PC-3 (cell line): ENCODE measurements at regions not wholly inside any gene's neighbourhood (a gene's known extent, or its start where the extent isn't known, plus 50 kb on each side); places are given as distances from the start of the nearest gene placed in this dataset.

ENCODE experiments used
- ATAC-seq: fragments of 200-7000 bp; cut with Tn5 transposase; 2 replicates; pipeline ENCODE4 v1.9.1; 2020; ENCODE audit warnings: mild to moderate bottlenecking, moderate library complexity
- BruUV-seq: library from RNA; stranded (reverse); fragments of 400-500 nt; replicated peaks from 2 replicates; lab custom pipeline; 2021; lab: Mats Ljungman, UMichigan
- CTCF ChIA-PET: fragments of 300-600 bp; sonication (Branson Sonifier 250); formaldehyde crosslinking; loops from one replicate; lab custom pipeline; 2022; ENCODE audit warnings: antibody characterized with exemption; lab: Charles Lee
- POLR2A ChIA-PET: fragments of 300-600 bp; sonication (Branson Sonifier 250); formaldehyde crosslinking; loops from one replicate; lab custom pipeline; 2022; ENCODE audit warnings: antibody characterized with exemption; ENCODE audit not compliant: unreplicated experiment; lab: Charles Lee
- DNase-seq: peaks from one replicate; pipeline ENCODE4 v3.0.0-alpha.2; 2015
- H2AFZ ChIP-seq: fragments of 300-600 bp; sonication (generic); 2 replicates; pipeline ENCODE4 v1.6.0; 2016; ENCODE audit warnings: antibody characterized with exemption, low read length
- H3F3A ChIP-seq: fragments of 300-600 bp; sonication (generic); one replicate; pipeline ENCODE4 v1.6.0; 2017; ENCODE audit warnings: antibody characterized with exemption, low read length, control low read depth, mild to moderate bottlenecking; ENCODE audit not compliant: unreplicated experiment
- H3K27ac ChIP-seq: fragments of 300-600 bp; sonication (generic); 2 replicates; pipeline ENCODE4 v1.5.1; 2016; ENCODE audit warnings: mild to moderate bottlenecking, low read length
- H3K27me3 ChIP-seq: fragments of 300-600 bp; sonication (generic); 2 replicates; pipeline ENCODE4 v1.6.1; 2016; ENCODE audit warnings: low read length, mixed read lengths
- H3K36me3 ChIP-seq: fragments of 300-600 bp; sonication (generic); 2 replicates; pipeline ENCODE4 v1.6.1; 2016; ENCODE audit warnings: low read depth, mixed run types, low read length, mixed read lengths
- H3K4me1 ChIP-seq: fragments of 300-600 bp; sonication (generic); 2 replicates; pipeline ENCODE4 v1.5.1; 2016; ENCODE audit warnings: low read length; ENCODE audit not compliant: insufficient read depth
- H3K4me2 ChIP-seq: fragments of 300-600 bp; sonication (generic); 2 replicates; pipeline ENCODE4 v1.6.0; 2016; ENCODE audit warnings: low read length
- H3K4me3 ChIP-seq: fragments of 300-600 bp; sonication (generic); 2 replicates; pipeline ENCODE4 v1.5.1; 2016; ENCODE audit warnings: mild to moderate bottlenecking, low read length, mixed read lengths
- H3K79me2 ChIP-seq: fragments of 300-600 bp; sonication (generic); 2 replicates; pipeline ENCODE4 v1.6.1; 2017; ENCODE audit warnings: low read length, mixed read lengths
- H3K9ac ChIP-seq: fragments of 300-600 bp; sonication (generic); 2 replicates; pipeline ENCODE4 v1.6.0; 2016; ENCODE audit warnings: mild to moderate bottlenecking, low read length
- H3K9me2 ChIP-seq: fragments of 300-600 bp; sonication (generic); replicated peaks from 2 replicates; pipeline ENCODE4 v1.6.1; 2016; ENCODE audit warnings: mixed run types, low read length, mixed read lengths
- H3K9me3 ChIP-seq: fragments of 300-600 bp; sonication (generic); 2 replicates; pipeline ENCODE4 v1.6.1; 2016; ENCODE audit warnings: low read length, mixed read lengths
- H4K20me1 ChIP-seq: fragments of 300-600 bp; sonication (generic); 2 replicates; pipeline ENCODE4 v1.6.1; 2016; ENCODE audit warnings: low read length, mixed read lengths
- CTCF ChIP-seq: fragments of 300-600 bp; sonication (generic); conservative IDR thresholded peaks from 2 replicates; pipeline ENCODE4 v1.5.1; 2017; ENCODE audit warnings: antibody characterized with exemption, low read depth, mild to moderate bottlenecking, low read length
- EZH2 ChIP-seq: fragments of 300-600 bp; sonication (generic); IDR thresholded peaks from one replicate; pipeline ENCODE4 v1.6.1; 2017; ENCODE audit warnings: antibody characterized with exemption, mild to moderate bottlenecking, low read length; ENCODE audit not compliant: unreplicated experiment
- EZH2phosphoT487 ChIP-seq: fragments of 300-600 bp; sonication (generic); IDR thresholded peaks from 2 replicates; pipeline ENCODE4 v1.6.1; 2018; ENCODE audit warnings: mild to moderate bottlenecking, antibody characterized with exemption, low read length, borderline replicate concordance
- intact Hi-C: fragments of 100-400 bp; cut with micrococcal nuclease; formaldehyde crosslinking; loops from 2 replicates; pipeline ENCODE4 v1.9.0; 2023

- no peak overlapping the region for H2AFZ ChIP-seq
- ATAC-seq (no peak), DNase-seq (no peak)
- no peaks in the 10 kb centered on the region for H3K9me3 ChIP-seq
- H3F3A ChIP-seq = no peaks in the 10 kb centered on the region
- H3K27me3 ChIP-seq = no peaks in the 10 kb centered on the region
- TF ChIP-seq EZH2 (no peak), EZH2phosphoT487 (no peak), CTCF (no peak)
- H3K27ac ChIP-seq = no peak overlapping the region
- no peaks in the 10 kb centered on the region for H3K4me1 ChIP-seq
- ChIA-PET CTCF (no interaction called here), POLR2A (no interaction called here)
- no peaks in the 10 kb centered on the region for H3K36me3 ChIP-seq
- intact Hi-C loops = no loop called here
- no peaks in the 10 kb centered on the region for H3K79me2 ChIP-seq
- no peak overlapping the region for H3K4me2 ChIP-seq
- H3K9me2 ChIP-seq = no peaks in the 10 kb centered on the region
- H3K9ac ChIP-seq = no peak overlapping the region
- no TSS peak for BruUV-seq
- no peaks in the 10 kb centered on the region for H4K20me1 ChIP-seq
- no peak overlapping the region for H3K4me3 ChIP-seq
Measured at GRCh38 chr4:126647320-126647719, 985.4 kb upstream of the INTU start.

- Histone ChIP-seq H3K27ac (no peak overlapping the region), H3K4me1 (no peaks in the 10 kb centered on the region), H3K9ac (no peak overlapping the region), H3K27me3 (no peaks in the 10 kb centered on the region), H3K79me2 (no peaks in the 10 kb centered on the region), H3K9me3 (no peaks in the 10 kb centered on the region), H4K20me1 (no peaks in the 10 kb centered on the region), H3K36me3 (no peaks in the 10 kb centered on the region), H3K9me2 (no peaks in the 10 kb centered on the region), H2AFZ (no peak overlapping the region), H3K4me3 (no peak overlapping the region), H3K4me2 (no peak overlapping the region), H3F3A (no peaks in the 10 kb centered on the region)
- DNase-seq (no peak), ATAC-seq (no peak)
- intact Hi-C loops = no loop called here
- CTCF ChIA-PET = no interaction called here
- no TSS peak for BruUV-seq
- POLR2A ChIA-PET = no interaction called here
- TF ChIP-seq EZH2 = no peak
- no peak for TF ChIP-seq CTCF
- no peak for TF ChIP-seq EZH2phosphoT487
Measured at GRCh38 chr4:126647756-126648397, 984.9 kb upstream of the INTU start.

GRCh38 chr4:126658411-126658810, 974.3 kb upstream of the INTU start:
- Histone ChIP-seq H3K9me3 (no peaks in the 10 kb centered on the region), H4K20me1 (no peaks in the 10 kb centered on the region), H3K4me1 (no peaks in the 10 kb centered on the region), H3K27ac (no peak overlapping the region), H3K4me3 (no peak overlapping the region), H2AFZ (no peak overlapping the region), H3K9me2 (no peaks in the 10 kb centered on the region), H3K27me3 (no peaks in the 10 kb centered on the region), H3K9ac (no peak overlapping the region), H3K4me2 (no peak overlapping the region), H3F3A (no peaks in the 10 kb centered on the region), H3K36me3 (no peaks in the 10 kb centered on the region), H3K79me2 (no peaks in the 10 kb centered on the region)
- DNase-seq = no peak
- CTCF ChIA-PET = no interaction called here
- intact Hi-C loops = no loop called here
- no TSS peak for BruUV-seq
- POLR2A ChIA-PET = no interaction called here
- no peak for TF ChIP-seq EZH2phosphoT487
- TF ChIP-seq CTCF = no peak
- no peak for TF ChIP-seq EZH2
- no peak for ATAC-seq
